PC-9 (cell line): ENCODE measurements at regions not wholly inside any gene's neighbourhood (a gene's known extent, or its start where the extent isn't known, plus 50 kb on each side); places are given as distances from the start of the nearest gene placed in this dataset.

Experiments used
- BruUV-seq: library from RNA; stranded (reverse); fragments of 400-500 nt; replicated peaks from 2 replicates; lab custom pipeline; 2021; lab: Mats Ljungman, UMichigan
- CTCF ChIA-PET: fragments of 300-600 bp; sonication (Branson Sonifier 250); formaldehyde crosslinking; loops from one replicate; lab custom pipeline; 2022; ENCODE audit warnings: antibody characterized with exemption; lab: Charles Lee
- POLR2A ChIA-PET: fragments of 300-600 bp; sonication (Branson Sonifier 250); formaldehyde crosslinking; loops from one replicate; lab custom pipeline; 2022; ENCODE audit warnings: antibody characterized with exemption; ENCODE audit not compliant: unreplicated experiment; lab: Charles Lee
- DNase-seq, 2 experiments: peaks; one replicate each; pipeline versions ENCODE4 v3.0.0 to v3.0.0-alpha.2; 2015 to 2022; ENCODE audit warnings: mixed read lengths in 1 of 2
- H2AFZ ChIP-seq: fragments of 200-600 bp; sonication (generic); 2 replicates; pipeline ENCODE4 v1.8.1; 2017; ENCODE audit warnings: antibody characterized with exemption
- H3F3A ChIP-seq: fragments of 200-600 bp; sonication (generic); 2 replicates; pipeline ENCODE4 v1.8.1; 2017; ENCODE audit warnings: antibody characterized with exemption, mild to moderate bottlenecking, low read depth; ENCODE audit not compliant: insufficient read depth
- H3K27ac ChIP-seq: fragments of 200-600 bp; sonication (generic); 2 replicates; pipeline ENCODE4 v1.6.1; 2016; ENCODE audit warnings: mixed run types
- H3K27me3 ChIP-seq: fragments of 200-600 bp; sonication (generic); 2 replicates; pipeline ENCODE4 v1.6.1; 2016; ENCODE audit warnings: low read depth, mixed run types; ENCODE audit not compliant: insufficient read depth
- H3K36me3 ChIP-seq: fragments of 200-600 bp; sonication (generic); 2 replicates; pipeline ENCODE4 v1.6.1; 2016; ENCODE audit warnings: low read depth, mixed run types
- H3K4me1 ChIP-seq: fragments of 200-600 bp; sonication (generic); replicated peaks from 2 replicates; pipeline ENCODE4 v1.6.1; 2016; ENCODE audit warnings: mixed run types; ENCODE audit not compliant: insufficient read depth
- H3K4me2 ChIP-seq: fragments of 200-600 bp; sonication (generic); 2 replicates; pipeline ENCODE4 v1.6.1; 2017; ENCODE audit warnings: mixed run types
- H3K4me3 ChIP-seq: fragments of 200-600 bp; sonication (generic); 2 replicates; pipeline ENCODE4 v1.6.1; 2016; ENCODE audit warnings: mixed run types
- H3K79me2 ChIP-seq: fragments of 200-600 bp; sonication (generic); 2 replicates; pipeline ENCODE4 v1.6.1; 2017; ENCODE audit warnings: low read depth, mixed run types
- H3K9me2 ChIP-seq: fragments of 200-600 bp; sonication (generic); 2 replicates; pipeline ENCODE4 v1.8.1; 2017; ENCODE audit warnings: mild to moderate bottlenecking; ENCODE audit not compliant: insufficient read depth
- H3K9me3 ChIP-seq: fragments of 200-600 bp; sonication (generic); 2 replicates; pipeline ENCODE4 v1.8.1; 2016; ENCODE audit warnings: low read depth; ENCODE audit not compliant: insufficient read depth
- H4K20me1 ChIP-seq: fragments of 200-600 bp; sonication (generic); 2 replicates; pipeline ENCODE4 v1.8.1; 2017; ENCODE audit not compliant: insufficient read depth
- CTCF ChIP-seq: fragments of 200-600 bp; sonication (generic); conservative IDR thresholded peaks from 2 replicates; pipeline ENCODE4 v1.6.1; 2017; ENCODE audit warnings: mixed run types, antibody characterized with exemption, mild to moderate bottlenecking, moderate library complexity
- EZH2 ChIP-seq: fragments of 200-600 bp; sonication (generic); IDR thresholded peaks from 2 replicates; pipeline ENCODE4 v1.8.0; 2017; ENCODE audit warnings: antibody characterized with exemption, low read depth
- intact Hi-C: fragments of 100-400 bp; cut with micrococcal nuclease; formaldehyde crosslinking; loops from one replicate; pipeline ENCODE4 v1.10.0; 2022; ENCODE audit not compliant: unreplicated experiment

- Histone ChIP-seq H2AFZ (no peak overlapping the region), H3K79me2 (no peaks in the 10 kb centered on the region), H3K4me2 (no peak overlapping the region), H3K27me3 (peaks cover 50% of the 10 kb centered on the region), H3K4me3 (no peak overlapping the region), H3K9me3 (no peaks in the 10 kb centered on the region), H4K20me1 (no peaks in the 10 kb centered on the region), H3K27ac (no peak overlapping the region), H3F3A (no peaks in the 10 kb centered on the region), H3K9me2 (no peaks in the 10 kb centered on the region), H3K36me3 (no peaks in the 10 kb centered on the region), H3K4me1 (no peaks in the 10 kb centered on the region)
- TF ChIP-seq CTCF (no peak), EZH2 (no peak)
- ChIA-PET CTCF (no interaction called here), POLR2A (no interaction called here)
- intact Hi-C loops, result no loop called here
- DNase-seq, result no peak
- BruUV-seq, result no TSS peak
Measured at GRCh38 chr2:133658020-133658903, 90.0 kb upstream of the NCKAP5 start.

- no TSS peak for BruUV-seq
- H3K36me3 ChIP-seq, result no peaks in the 10 kb centered on the region
- TF ChIP-seq EZH2 (no peak), CTCF (no peak)
- no peak for DNase-seq
- no peaks in the 10 kb centered on the region for H3K79me2 ChIP-seq
- no peak overlapping the region for H3K4me3 ChIP-seq
- CTCF ChIA-PET, result no interaction called here
- POLR2A ChIA-PET, result no interaction called here
- H3K27ac ChIP-seq, result no peak overlapping the region
- intact Hi-C loops, result no loop called here
- H4K20me1 ChIP-seq, result no peaks in the 10 kb centered on the region
- peaks cover 56% of the 10 kb centered on the region for H3K27me3 ChIP-seq
- no peaks in the 10 kb centered on the region for H3K9me3 ChIP-seq
- no peaks in the 10 kb centered on the region for H3K4me1 ChIP-seq
- no peak overlapping the region for H2AFZ ChIP-seq
- H3K4me2 ChIP-seq, result no peak overlapping the region
- no peaks in the 10 kb centered on the region for H3F3A ChIP-seq
- H3K9me2 ChIP-seq, result no peaks in the 10 kb centered on the region
Measured at GRCh38 chr2:133660510-133660909, 92.2 kb upstream of the NCKAP5 start.

GRCh38 chr2:133661392-133661791 is 93.1 kb upstream of the NCKAP5 start:
- Histone ChIP-seq H3K4me3 (no peak overlapping the region), H2AFZ (no peak overlapping the region), H3F3A (no peaks in the 10 kb centered on the region), H3K9me3 (no peaks in the 10 kb centered on the region), H4K20me1 (no peaks in the 10 kb centered on the region), H3K27ac (no peak overlapping the region), H3K9me2 (no peaks in the 10 kb centered on the region), H3K4me2 (no peak overlapping the region), H3K36me3 (no peaks in the 10 kb centered on the region), H3K4me1 (no peaks in the 10 kb centered on the region), H3K27me3 (peaks cover 50% of the 10 kb centered on the region), H3K79me2 (no peaks in the 10 kb centered on the region)
- TF ChIP-seq EZH2, result no peak
- TF ChIP-seq CTCF, result no peak
- ChIA-PET POLR2A (no interaction called here), CTCF (no interaction called here)
- no TSS peak for BruUV-seq
- intact Hi-C loops, result no loop called here
- no peak for DNase-seq
